ENCODE measurements at regions not wholly inside any gene's neighbourhood (a gene's known extent, or its start where the extent isn't known, plus 50 kb on each side); places are given as distances from the start of the nearest gene placed in this dataset.

DNA sequence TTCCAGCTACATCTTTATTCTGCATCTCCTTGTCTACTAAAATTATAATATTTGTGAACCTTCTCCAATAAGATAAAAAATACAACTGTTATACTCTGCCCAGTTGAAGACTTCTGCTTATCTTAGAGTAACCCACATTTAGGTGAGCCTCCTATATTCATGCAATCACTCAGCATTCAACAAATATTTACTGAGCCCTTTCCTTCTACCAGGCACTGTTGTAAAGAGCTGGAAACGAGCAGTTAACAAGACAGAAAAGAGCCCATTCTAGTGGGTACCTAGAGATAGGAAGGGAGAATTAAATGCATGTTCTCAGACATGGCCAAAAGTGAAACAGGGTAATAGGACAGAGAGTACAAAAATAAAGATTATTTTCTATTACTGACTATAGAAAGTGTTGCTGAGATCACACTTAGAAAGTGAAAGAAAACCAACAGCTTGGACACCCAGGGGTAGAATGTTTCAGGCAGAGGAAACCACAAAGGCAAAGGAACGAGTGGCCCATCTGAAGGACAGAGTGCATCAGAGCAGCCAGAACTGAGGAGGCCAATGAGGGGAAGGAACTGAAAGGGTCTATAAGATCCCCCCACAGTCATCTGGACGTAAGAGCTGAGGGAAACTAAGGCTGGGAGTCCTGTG is 50.8 kb upstream of the SMLR1 start:
- TF ChIP-seq, protein P1, sequence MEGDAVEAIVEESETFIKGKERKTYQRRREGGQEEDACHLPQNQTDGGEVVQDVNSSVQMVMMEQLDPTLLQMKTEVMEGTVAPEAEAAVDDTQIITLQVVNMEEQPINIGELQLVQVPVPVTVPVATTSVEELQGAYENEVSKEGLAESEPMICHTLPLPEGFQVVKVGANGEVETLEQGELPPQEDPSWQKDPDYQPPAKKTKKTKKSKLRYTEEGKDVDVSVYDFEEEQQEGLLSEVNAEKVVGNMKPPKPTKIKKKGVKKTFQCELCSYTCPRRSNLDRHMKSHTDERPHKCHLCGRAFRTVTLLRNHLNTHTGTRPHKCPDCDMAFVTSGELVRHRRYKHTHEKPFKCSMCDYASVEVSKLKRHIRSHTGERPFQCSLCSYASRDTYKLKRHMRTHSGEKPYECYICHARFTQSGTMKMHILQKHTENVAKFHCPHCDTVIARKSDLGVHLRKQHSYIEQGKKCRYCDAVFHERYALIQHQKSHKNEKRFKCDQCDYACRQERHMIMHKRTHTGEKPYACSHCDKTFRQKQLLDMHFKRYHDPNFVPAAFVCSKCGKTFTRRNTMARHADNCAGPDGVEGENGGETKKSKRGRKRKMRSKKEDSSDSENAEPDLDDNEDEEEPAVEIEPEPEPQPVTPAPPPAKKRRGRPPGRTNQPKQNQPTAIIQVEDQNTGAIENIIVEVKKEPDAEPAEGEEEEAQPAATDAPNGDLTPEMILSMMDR (IDR thresholded peaks at IDR 0.05; ENCODE audit: low read depth, low read length) = no peak
- no peak for TF ChIP-seq EZH2phosphoT487 (IDR thresholded peaks at IDR 0.05; ENCODE audit: low read depth)

Data from OCI-LY3 (cell line).